ENCODE measurements at regions not wholly inside any gene's neighbourhood (a gene's known extent, or its start where the extent isn't known, plus 50 kb on each side); places are given as distances from the start of the nearest gene placed in this dataset.
A peak's percentile ranks its signal among the peaks of the same experiment; 100 is the strongest.
"Not testable (repeated sequence)": the region's sequence is repeated elsewhere in the genome, so short reads cannot be mapped to it uniquely, and the experiment has no call there.

DNA sequence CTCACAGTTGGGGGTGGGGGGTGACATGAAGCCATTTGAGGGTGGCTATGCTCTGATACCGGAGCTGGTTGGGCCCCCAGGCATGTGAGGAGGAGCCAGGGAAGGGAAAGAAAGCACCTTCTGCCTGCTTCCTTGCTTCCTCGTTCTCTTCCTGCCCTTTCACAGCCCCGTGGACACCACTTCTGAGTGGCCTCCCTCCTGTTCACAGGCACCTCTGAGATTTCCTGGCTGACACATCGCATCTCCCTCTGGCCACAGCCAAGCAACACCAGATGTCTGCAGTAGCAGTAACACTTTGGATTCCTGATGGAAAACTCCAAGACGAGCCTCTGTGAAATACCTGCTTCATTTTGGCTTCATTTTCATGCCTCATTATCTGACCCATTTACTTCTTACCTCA is 64.7 kb upstream of the ST3GAL5 start:
- Mint-ChIP-seq H3K27ac (no peak overlapping the region), H3K36me3 (peaks cover 0 to 2% (median 0%) of the 10 kb centered on the region in 3 donors)
- POLR2A ChIA-PET: no interaction called here

DNA sequence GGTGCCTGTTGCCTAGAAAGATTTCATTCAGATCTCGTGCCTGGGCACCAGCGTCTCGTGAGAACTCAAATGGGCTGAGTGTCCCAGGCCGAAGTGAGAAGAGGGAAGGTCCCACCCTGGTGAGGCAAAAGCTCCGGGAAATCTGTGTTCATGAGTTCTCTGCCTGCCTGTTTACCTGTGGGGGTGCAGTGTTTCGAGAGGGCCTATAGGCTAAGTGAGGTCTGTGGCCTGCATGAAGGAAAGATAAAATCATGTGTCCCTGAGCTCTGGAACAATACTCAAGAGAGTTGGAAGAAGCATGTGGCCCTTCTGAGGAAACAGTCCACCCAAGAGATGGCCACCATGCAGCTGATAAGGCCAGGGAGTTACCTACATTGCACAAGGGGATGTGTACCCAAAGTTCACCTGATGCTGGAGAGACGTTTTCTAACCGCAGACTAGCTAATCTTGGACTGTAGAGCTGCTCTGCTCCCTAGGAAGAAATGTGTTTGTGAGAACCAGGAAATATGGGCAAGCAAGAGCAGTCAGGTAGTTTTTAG is 63.5 kb upstream of the ST3GAL5 start:
- H3K4me3 Mint-ChIP-seq: no peak overlapping the region
- peaks cover 0 to 9% (median 0%) of the 10 kb centered on the region in 3 donors for H3K36me3 Mint-ChIP-seq
- ATAC-seq (no peak), DNase-seq (no peak)
- peaks cover 0 to 6% (median 1%) of the 10 kb centered on the region in 4 donors for H3K4me1 Mint-ChIP-seq
- POLR2A ChIA-PET: no interaction called here
- H3K27me3 Mint-ChIP-seq: no peaks in the 10 kb centered on the region
- H3K9me3 Mint-ChIP-seq: peaks cover 0 to 11% (median 7%) of the 10 kb centered on the region in 9 donors
- H3K27ac Mint-ChIP-seq: peak overlapping the region in 2 of 10 donors; percentile 27 to 36

More for the DNA sequence above, 64.7 kb upstream of the ST3GAL5 start:
- ATAC-seq: no peak
- Mint-ChIP-seq H3K4me1 (peaks cover 0 to 6% (median 1%) of the 10 kb centered on the region in 4 donors), H3K4me3 (no peak overlapping the region), H3K9me3 (peaks cover 0 to 2% (median 0%) of the 10 kb centered on the region in 9 donors), H3K27me3 (no peaks in the 10 kb centered on the region)
- no peak for DNase-seq

DNA sequence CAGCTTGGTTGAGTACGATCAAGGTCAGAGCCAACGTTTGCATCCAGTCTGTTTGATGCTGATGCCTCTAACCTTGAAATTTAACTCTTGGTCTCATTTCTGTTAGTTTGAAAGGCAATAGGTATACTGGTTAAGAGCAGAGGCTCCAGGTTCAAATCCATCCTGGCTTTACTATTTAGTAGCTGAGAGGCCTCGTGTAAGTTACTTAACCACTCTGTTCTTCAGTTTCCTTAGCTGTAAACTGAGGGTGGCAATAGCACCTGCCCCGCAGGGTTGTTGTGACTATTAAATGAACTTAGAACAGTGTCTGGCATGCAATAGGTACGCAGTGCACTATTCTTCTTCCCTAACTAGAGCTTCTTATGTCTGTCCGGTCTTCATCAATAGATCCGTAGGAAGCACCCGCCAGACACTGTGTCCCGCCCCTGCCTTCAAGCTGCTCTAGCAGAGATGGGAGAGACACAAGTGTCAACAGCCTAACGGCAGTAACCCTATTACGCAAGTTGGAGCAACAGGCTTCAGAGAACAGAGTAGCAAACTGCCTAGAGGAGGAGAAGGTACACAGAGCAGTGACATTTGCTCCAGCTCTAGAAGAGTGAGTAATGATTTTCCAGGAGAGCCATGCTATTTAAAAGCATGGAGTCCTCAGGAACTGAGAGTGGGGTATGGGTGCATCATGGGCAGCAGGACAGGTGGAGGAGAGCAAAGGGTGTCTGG is 62.7 kb upstream of the ST3GAL5 start:
- POLR2A ChIA-PET: no interaction called here
- H3K27ac Mint-ChIP-seq: peak overlapping the region in 1 of 10 donors; percentile 36
- DNase-seq (no peak), ATAC-seq (no peak)
- H3K9me3 Mint-ChIP-seq: peaks cover 0 to 15% (median 11%) of the 10 kb centered on the region in 9 donors
- peaks cover 0 to 6% (median 1%) of the 10 kb centered on the region in 4 donors for H3K4me1 Mint-ChIP-seq
- peaks cover 0 to 9% (median 0%) of the 10 kb centered on the region in 3 donors for H3K36me3 Mint-ChIP-seq
- no peak overlapping the region for H3K4me3 Mint-ChIP-seq
- H3K27me3 Mint-ChIP-seq: no peaks in the 10 kb centered on the region

DNA sequence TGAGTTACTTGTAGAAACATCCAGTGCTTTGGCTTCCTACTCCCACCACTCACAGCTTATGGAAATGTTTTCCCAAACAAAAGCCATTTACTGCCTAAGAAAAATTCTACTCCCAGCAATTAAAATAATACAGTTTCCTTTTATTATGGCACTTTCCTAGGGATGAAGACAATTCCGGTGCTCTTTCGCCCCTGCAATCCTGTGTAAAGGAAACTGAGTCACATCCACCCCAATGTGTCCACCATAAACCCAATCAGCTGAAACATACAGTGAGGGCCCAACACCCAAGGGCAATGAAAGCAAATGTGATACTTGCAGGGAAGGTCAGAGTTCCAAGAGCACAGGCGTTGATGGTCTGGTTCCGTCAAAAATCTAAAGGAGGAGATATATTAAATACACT is 62.0 kb upstream of the ST3GAL5 start:
- H3K27me3 Mint-ChIP-seq: no peaks in the 10 kb centered on the region

DNA sequence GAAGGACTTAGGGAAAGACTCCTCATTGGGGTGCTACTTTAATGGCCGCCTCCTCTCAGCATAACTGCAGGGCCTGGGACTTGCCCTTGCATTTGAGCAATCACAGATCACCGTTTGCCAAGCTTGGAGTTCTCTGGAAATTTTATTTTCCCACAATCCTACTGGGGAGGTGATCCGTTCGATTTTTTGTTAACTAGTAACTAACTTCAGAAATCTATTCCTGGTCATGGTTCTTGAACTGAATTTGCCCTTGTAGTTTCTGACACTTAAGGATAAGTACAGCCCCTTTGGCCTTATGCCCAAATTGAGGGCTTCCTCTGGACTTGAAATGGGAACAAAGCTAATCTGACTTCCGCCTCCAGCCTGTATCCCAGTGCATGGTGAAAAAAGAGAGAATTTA is 60.5 kb upstream of the ST3GAL5 start:
- Mint-ChIP-seq H3K27ac (no peak overlapping the region), H3K9me3 (peaks cover 0 to 18% (median 11%) of the 10 kb centered on the region in 9 donors), H3K4me1 (peaks cover 0 to 4% (median 1%) of the 10 kb centered on the region in 4 donors), H3K4me3 (no peak overlapping the region), H3K27me3 (no peaks in the 10 kb centered on the region), H3K36me3 (peaks cover 0 to 14% (median 2%) of the 10 kb centered on the region in 3 donors)
- ATAC-seq (no peak), DNase-seq (no peak)
- POLR2A ChIA-PET: no interaction called here

More for the DNA sequence above, 62.0 kb upstream of the ST3GAL5 start:
- Mint-ChIP-seq H3K9me3 (peaks cover 0 to 17% (median 11%) of the 10 kb centered on the region in 9 donors), H3K27ac (no peak overlapping the region), H3K4me3 (no peak overlapping the region), H3K36me3 (peaks cover 0 to 10% (median 0%) of the 10 kb centered on the region in 3 donors), H3K4me1 (peaks cover 0 to 6% (median 1%) of the 10 kb centered on the region in 4 donors)
- DNase-seq (no peak), ATAC-seq (no peak)
- POLR2A ChIA-PET: no interaction called here

DNA sequence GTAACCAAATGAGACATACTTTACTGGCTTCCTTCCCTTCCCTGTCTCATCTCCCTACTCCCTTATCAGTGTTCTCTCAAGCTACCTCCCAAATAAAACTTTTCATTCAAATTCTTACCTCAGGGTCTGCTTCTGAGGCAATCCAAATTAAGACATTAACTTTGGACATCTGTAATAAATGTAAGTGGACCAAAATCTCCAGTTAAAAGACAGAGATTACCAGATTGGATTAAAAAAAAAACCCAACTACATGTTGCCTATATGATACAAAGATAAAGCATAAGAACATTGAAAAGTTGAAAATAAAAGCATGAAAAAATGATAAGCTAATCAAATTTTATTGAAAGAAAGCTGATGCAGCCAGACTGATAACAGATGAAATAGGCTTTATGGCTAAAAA is 58.8 kb upstream of the ST3GAL5 start:
- H3K4me1 Mint-ChIP-seq: peaks cover 0 to 4% (median under 1%) of the 10 kb centered on the region in 4 donors
- no peak overlapping the region for H3K4me3 Mint-ChIP-seq
- no peak for ATAC-seq
- H3K27me3 Mint-ChIP-seq: no peaks in the 10 kb centered on the region
- POLR2A ChIA-PET: no interaction called here
- peaks cover 0 to 22% (median 7%) of the 10 kb centered on the region in 3 donors for H3K36me3 Mint-ChIP-seq
- H3K27ac Mint-ChIP-seq: no peak overlapping the region
- no peak for DNase-seq
- peaks cover 10 to 34% (median 22%) of the 10 kb centered on the region in 9 donors for H3K9me3 Mint-ChIP-seq

DNA sequence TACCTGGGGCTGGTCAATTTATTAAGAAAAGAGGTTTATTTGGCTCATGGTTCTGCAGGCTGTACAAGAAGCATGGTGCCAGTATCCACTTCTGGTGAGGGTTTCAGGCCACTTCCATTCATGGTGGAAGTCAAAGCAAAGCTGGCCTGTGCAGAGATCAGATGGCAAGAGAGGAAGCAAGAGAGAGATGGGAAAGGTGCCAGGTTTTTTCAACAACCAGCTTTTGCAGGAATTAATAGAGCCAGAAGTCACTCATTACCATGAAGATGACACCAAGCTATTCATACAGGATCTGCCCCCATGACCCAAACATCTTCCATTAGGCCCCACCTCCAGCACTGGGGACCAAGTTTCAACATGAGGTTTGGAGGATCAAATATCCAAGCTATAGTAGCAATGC is 56.8 kb upstream of the ST3GAL5 start:
- H3K27ac Mint-ChIP-seq: no peak overlapping the region
- no peaks in the 10 kb centered on the region for H3K4me1 Mint-ChIP-seq
- peaks cover 11 to 53% (median 24%) of the 10 kb centered on the region in 9 donors for H3K9me3 Mint-ChIP-seq
- H3K27me3 Mint-ChIP-seq: no peaks in the 10 kb centered on the region
- POLR2A ChIA-PET: no interaction called here
- ATAC-seq: no peak
- DNase-seq: no peak
- H3K4me3 Mint-ChIP-seq: no peak overlapping the region
- H3K36me3 Mint-ChIP-seq: peaks cover 2 to 28% (median 9%) of the 10 kb centered on the region in 3 donors

DNA sequence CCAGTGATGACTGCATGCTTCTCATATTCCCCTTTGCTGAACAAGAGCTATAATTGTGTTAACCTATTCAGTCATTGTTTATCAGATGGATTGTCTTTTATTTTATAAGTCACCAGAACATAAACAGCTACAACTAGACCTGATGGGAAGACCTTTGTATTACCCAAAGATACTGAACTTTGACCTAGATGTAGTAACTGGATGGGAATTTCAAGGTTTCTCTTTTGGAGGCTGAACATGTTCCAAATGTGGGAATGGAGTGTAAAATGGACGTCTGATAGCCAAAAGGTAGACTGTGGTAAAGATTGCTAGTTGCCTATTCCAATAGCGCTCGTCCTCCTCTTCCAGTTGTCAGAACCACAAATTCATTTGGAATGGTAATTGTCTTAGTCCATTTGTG is 56.4 kb upstream of the ST3GAL5 start:
- no peak for DNase-seq
- Mint-ChIP-seq H3K4me3 (no peak overlapping the region), H3K36me3 (peaks cover 2 to 28% (median 9%) of the 10 kb centered on the region in 3 donors), H3K4me1 (no peaks in the 10 kb centered on the region), H3K27me3 (no peaks in the 10 kb centered on the region), H3K9me3 (peaks cover 11 to 53% (median 24%) of the 10 kb centered on the region in 9 donors), H3K27ac (no peak overlapping the region)
- no peak for ATAC-seq
- POLR2A ChIA-PET: no interaction called here

DNA sequence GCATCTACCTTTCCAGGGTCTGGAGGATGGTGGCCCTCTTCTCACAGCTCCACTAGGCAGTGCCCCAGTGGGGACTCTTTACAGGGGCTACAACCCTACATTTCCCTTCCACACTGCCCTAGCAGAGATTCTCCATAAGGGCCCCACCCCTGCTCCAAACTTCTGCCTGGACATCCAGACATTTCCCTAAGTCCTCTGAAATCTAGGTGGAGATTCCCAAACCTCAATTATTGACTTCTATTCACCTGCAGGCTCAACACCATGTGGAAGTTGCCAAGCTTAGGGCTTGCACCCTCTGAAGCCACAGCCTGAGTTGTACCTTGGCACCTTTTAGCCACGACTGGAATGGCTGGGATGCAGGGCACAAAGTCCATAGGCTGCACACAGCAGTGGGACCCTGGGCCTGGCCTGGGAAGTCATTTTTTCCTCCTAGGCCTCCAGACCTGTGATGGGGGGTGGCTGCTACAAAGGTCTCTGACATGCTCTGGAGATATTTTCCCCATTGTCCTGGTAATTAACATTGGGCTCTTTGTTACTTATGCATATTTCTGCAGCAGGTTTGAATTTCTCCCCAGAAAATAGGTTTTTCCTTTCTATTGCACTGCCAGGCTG is 53.7 kb upstream of the ST3GAL5 start:
- no peak overlapping the region for H3K4me3 Mint-ChIP-seq
- H3K9me3 Mint-ChIP-seq: peaks cover 6 to 48% (median 24%) of the 10 kb centered on the region in 9 donors
- DNase-seq (no peak), ATAC-seq (no peak)
- H3K36me3 Mint-ChIP-seq: peaks cover 2 to 21% (median 9%) of the 10 kb centered on the region in 3 donors
- POLR2A ChIA-PET: interaction anchor here (1.0 kb wide), 1 partner anchor 57 kb away, joined by 3 read pairs; no protein-coding TSS in a partner anchor
- peaks cover 0 to 5% (median 0%) of the 10 kb centered on the region in 4 donors for H3K4me1 Mint-ChIP-seq
- peaks cover 0 to 2% (median 0%) of the 10 kb centered on the region in 5 donors for H3K27me3 Mint-ChIP-seq
- H3K27ac Mint-ChIP-seq: no peak overlapping the region

DNA sequence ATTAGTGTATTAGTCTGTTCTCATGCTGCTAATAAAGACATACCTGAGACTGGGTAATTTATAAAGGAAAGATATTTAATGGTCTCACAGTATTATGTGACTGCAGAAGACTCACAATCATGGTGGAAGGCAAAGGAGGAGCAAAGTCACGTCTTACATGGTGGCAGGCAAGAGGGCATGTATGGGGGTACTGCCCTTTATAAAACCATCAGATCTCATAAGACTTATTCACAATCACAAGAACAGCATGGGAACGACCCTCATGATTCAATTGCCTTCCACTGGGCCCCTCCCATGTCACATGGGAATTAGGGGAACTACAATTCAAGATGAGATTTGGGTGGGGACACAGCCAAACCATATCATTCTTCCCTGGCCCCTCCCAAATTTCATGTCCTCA is 52.7 kb upstream of the ST3GAL5 start:
- H3K36me3 Mint-ChIP-seq: peaks cover 2 to 18% (median 9%) of the 10 kb centered on the region in 3 donors
- not testable (repeated sequence) for H3K4me3 Mint-ChIP-seq, H3K4me1 Mint-ChIP-seq, H3K27me3 Mint-ChIP-seq, H3K27ac Mint-ChIP-seq, ATAC-seq, DNase-seq
- peaks cover 5 to 40% (median 21%) of the 10 kb centered on the region in 9 donors for H3K9me3 Mint-ChIP-seq
- POLR2A ChIA-PET: interaction anchor here (1.0 kb wide), 1 partner anchor 58 kb away, joined by 3 read pairs; no protein-coding TSS in a partner anchor

DNA sequence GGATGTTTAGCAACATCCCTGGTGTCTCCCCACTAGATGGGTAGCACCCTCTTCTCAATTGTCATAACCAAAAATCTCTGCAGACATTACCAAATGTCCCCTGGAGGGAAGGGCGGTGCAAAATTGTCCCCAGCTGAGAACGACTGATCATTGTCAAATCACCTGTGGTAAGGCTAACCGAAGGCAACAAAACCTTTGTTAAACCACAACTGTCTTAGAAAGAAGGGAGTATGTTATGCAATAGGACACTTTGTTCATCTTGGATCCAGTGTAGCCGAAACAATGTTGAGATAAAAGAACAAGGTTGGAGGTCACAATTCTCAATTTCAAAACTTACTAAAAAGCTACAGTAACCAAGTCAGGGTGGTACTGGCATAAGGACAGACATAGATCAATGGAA is 50.3 kb upstream of the ST3GAL5 start:
- no peak for ATAC-seq
- Mint-ChIP-seq H3K4me1 (peaks cover 3 to 8% (median 3%) of the 10 kb centered on the region in 4 donors), H3K9me3 (peaks cover 5 to 34% (median 21%) of the 10 kb centered on the region in 9 donors), H3K27ac (peak overlapping the region in 1 of 10 donors; percentile 19), H3K36me3 (peaks cover 2 to 13% (median 7%) of the 10 kb centered on the region in 3 donors), H3K4me3 (no peak overlapping the region), H3K27me3 (peaks cover 0 to 2% (median 0%) of the 10 kb centered on the region in 5 donors)
- DNase-seq: no peak
- POLR2A ChIA-PET: no interaction called here

Measured in naive thymus-derived CD8-positive, alpha-beta T cell (primary cell).